HCT116 (cell line): ENCODE measurements at regions not wholly inside any gene's neighbourhood (a gene's known extent, or its start where the extent isn't known, plus 50 kb on each side); places are given as distances from the start of the nearest gene placed in this dataset.

Experiments
- ATAC-seq: fragments of 200-7000 bp; cut with Tn5 transposase; 2 replicates; pipeline ENCODE4 v1.9.1; 2020; ENCODE audit warnings: mild to moderate bottlenecking, moderate library complexity
- BruUV-seq: library from RNA; stranded (reverse); fragments of 400-500 nt; replicated peaks from 2 replicates; lab custom pipeline; 2021; lab: Mats Ljungman, UMichigan
- CTCF ChIA-PET: fragments of 300-600 bp; sonication (Branson Sonifier 250); formaldehyde crosslinking; loops from one replicate; lab custom pipeline; 2021; ENCODE audit warnings: antibody characterized with exemption; lab: Charles Lee
- POLR2A ChIA-PET: fragments of 300-600, 350-600 bp; sonication (Branson Sonifier 250); formaldehyde crosslinking; loops from one replicate; lab custom pipeline; 2021; ENCODE audit warnings: antibody characterized with exemption; lab: Charles Lee
- RAD21 ChIA-PET, 2 experiments: fragments of 300-600 bp; sonication (Branson Sonifier 250); formaldehyde crosslinking; loops; one replicate each; lab custom pipeline; 2023; ENCODE audit warnings: low total read pairs in 2 of 2; ENCODE audit not compliant: uncharacterized antibody in 2 of 2, unreplicated experiment in 2 of 2, low non-redundant PET in 1 of 2; lab: Charles Lee
- DNase-seq: peaks from one replicate; pipeline ENCODE4 v3.0.0-alpha.2; 2010; ENCODE audit warnings: low read depth, low spot score
- H2AFZ ChIP-seq: fragments of 200-600 bp; shearing (Covaris generic), sonication (generic); 2 replicates; pipeline ENCODE4 v1.6.1; 2017; ENCODE audit warnings: low read depth, mixed run types, mixed read lengths, antibody characterized with exemption, low read length; ENCODE audit not compliant: poor library complexity, severe bottlenecking
- H3K27ac ChIP-seq: 2 replicates; pipeline ENCODE4 v1.5.1; 2012; ENCODE audit warnings: low read depth, low read length
- H3K27me3 ChIP-seq: fragments of 200-600 bp; sonication (generic); 2 replicates; pipeline ENCODE4 v1.6.1; 2016; ENCODE audit warnings: mixed run types, low read length, mixed read lengths; ENCODE audit not compliant: insufficient read depth
- H3K36me3 ChIP-seq, 2 experiments: fragments of 200-500 bp in 1 of 2; fragments of 200-600 bp in 1 of 2; sonication (Bioruptor generic) in 1 of 2; sonication (generic) in 1 of 2; 2 replicates each; pipeline versions ENCODE4 v1.5.1 to v1.6.1; 2014 to 2016; ENCODE audit warnings: low read length in 2 of 2, inconsistent platforms in 1 of 2, mixed read lengths in 1 of 2, mixed run types in 1 of 2; ENCODE audit not compliant: insufficient read depth in 2 of 2, control insufficient read depth in 1 of 2
- H3K4me1 ChIP-seq, 2 experiments: fragments of 200-600 bp in 1 of 2; sonication (generic) in 1 of 2; 2 replicates each; pipeline versions ENCODE4 v1.5.1 to v1.6.1; 2012 to 2017; ENCODE audit warnings: low read length in 2 of 2, inconsistent platforms in 1 of 2, mild to moderate bottlenecking in 1 of 2, mixed read lengths in 1 of 2, mixed run types in 1 of 2, moderate library complexity in 1 of 2; ENCODE audit not compliant: insufficient read depth in 2 of 2, control insufficient read depth in 1 of 2
- H3K4me2 ChIP-seq: fragments of 200-600 bp; sonication (generic); 2 replicates; pipeline ENCODE4 v1.6.1; 2017; ENCODE audit warnings: mixed run types, low read length, mixed read lengths
- H3K4me3 ChIP-seq, 2 experiments: fragments of 200-600 bp in 1 of 2; sonication (generic) in 1 of 2; replicated peaks in 1 of 2; 2 replicates each; pipeline ENCODE4 v1.5.1; 2011 to 2016; ENCODE audit warnings: low read length in 2 of 2, control low read depth in 1 of 2, low read depth in 1 of 2, mild to moderate bottlenecking in 1 of 2, mixed read lengths in 1 of 2, mixed run types in 1 of 2
- H3K79me2 ChIP-seq: fragments of 200-600 bp; sonication (generic); 2 replicates; pipeline ENCODE4 v1.6.1; 2017; ENCODE audit warnings: mild to moderate bottlenecking, mixed run types, low read length, moderate library complexity, mixed read lengths; ENCODE audit not compliant: insufficient read depth
- H3K9ac ChIP-seq: fragments of 200-600 bp; sonication (generic); 2 replicates; pipeline ENCODE4 v1.6.1; 2016; ENCODE audit warnings: low read length, mixed read lengths
- H3K9me2 ChIP-seq: fragments of 200-600 bp; sonication (generic), shearing (Covaris generic); 2 replicates; pipeline ENCODE4 v1.6.1; 2017; ENCODE audit warnings: mixed run types, mild to moderate bottlenecking, moderate library complexity; ENCODE audit not compliant: insufficient read depth
- H3K9me3 ChIP-seq, 2 experiments: fragments of 200-500 bp in 1 of 2; fragments of 200-600 bp in 1 of 2; sonication (Bioruptor generic) in 1 of 2; sonication (generic) in 1 of 2; 2 replicates each; pipeline ENCODE4 v1.6.1; 2014 to 2017; ENCODE audit warnings: low read length in 2 of 2, mixed read lengths in 2 of 2, inconsistent platforms in 1 of 2, low read depth in 1 of 2, mild to moderate bottlenecking in 1 of 2, mixed run types in 1 of 2, moderate library complexity in 1 of 2; ENCODE audit not compliant: control insufficient read depth in 1 of 2, insufficient read depth in 1 of 2
- H4K20me1 ChIP-seq: fragments of 200-600 bp; sonication (generic), shearing (Covaris generic); 2 replicates; pipeline ENCODE4 v1.6.1; 2017; ENCODE audit warnings: mixed run types, mild to moderate bottlenecking, moderate library complexity; ENCODE audit not compliant: insufficient read depth
- ATF3 ChIP-seq: IDR thresholded peaks from 2 replicates; pipeline ENCODE4 v1.6.1; 2012
- EZH2phosphoT487 ChIP-seq: fragments of 200-600 bp; IDR thresholded peaks from 2 replicates; pipeline ENCODE4 v1.6.1; 2018; ENCODE audit warnings: antibody characterized with exemption, borderline replicate concordance
- FOSL1 ChIP-seq: IDR thresholded peaks from 2 replicates; pipeline ENCODE4 v1.6.1; 2012; ENCODE audit warnings: low read depth
- JUND ChIP-seq: IDR thresholded peaks from 2 replicates; pipeline ENCODE4 v1.6.1; 2012
- SIN3A ChIP-seq: IDR thresholded peaks from 2 replicates; pipeline ENCODE4 v1.6.1; 2012; ENCODE audit warnings: low read depth
- SRF ChIP-seq: IDR thresholded peaks from 2 replicates; pipeline ENCODE4 v1.6.1; 2012; ENCODE audit warnings: low read depth
- TCF7L2 ChIP-seq: IDR thresholded peaks from 2 replicates; pipeline ENCODE4 v1.7.0; 2011; ENCODE audit warnings: borderline replicate concordance, inconsistent platforms; ENCODE audit not compliant: insufficient read depth, insufficient read length; ENCODE audit errors: extremely low read depth
- YY1 ChIP-seq: IDR thresholded peaks from 2 replicates; pipeline ENCODE4 v1.6.1; 2011; ENCODE audit warnings: low read length, low read depth, moderate library complexity, mild to moderate bottlenecking; ENCODE audit not compliant: insufficient replicate concordance; ENCODE audit errors: extremely low read depth
- ZBTB33 ChIP-seq: IDR thresholded peaks from 2 replicates; pipeline ENCODE4 v1.6.1; 2011; ENCODE audit warnings: mild to moderate bottlenecking, low read length, moderate library complexity; ENCODE audit not compliant: insufficient replicate concordance; ENCODE audit errors: extremely low read depth
- ZNF274 ChIP-seq: fragments of 200-500 bp; sonication (Bioruptor generic); IDR thresholded peaks from 2 replicates; pipeline ENCODE4 v1.6.1; 2014; ENCODE audit warnings: mild to moderate bottlenecking, low read depth, low read length, inconsistent platforms
- intact Hi-C: fragments of 100-400 bp; cut with micrococcal nuclease; formaldehyde crosslinking; loops from 2 replicates; pipeline ENCODE4 v1.10.0; 2022
- TF ChIP-seq, protein P1 (sequence below): IDR thresholded peaks from 2 replicates; pipeline ENCODE4 v1.6.1; 2012; ENCODE audit warnings: low read depth

DNA sequence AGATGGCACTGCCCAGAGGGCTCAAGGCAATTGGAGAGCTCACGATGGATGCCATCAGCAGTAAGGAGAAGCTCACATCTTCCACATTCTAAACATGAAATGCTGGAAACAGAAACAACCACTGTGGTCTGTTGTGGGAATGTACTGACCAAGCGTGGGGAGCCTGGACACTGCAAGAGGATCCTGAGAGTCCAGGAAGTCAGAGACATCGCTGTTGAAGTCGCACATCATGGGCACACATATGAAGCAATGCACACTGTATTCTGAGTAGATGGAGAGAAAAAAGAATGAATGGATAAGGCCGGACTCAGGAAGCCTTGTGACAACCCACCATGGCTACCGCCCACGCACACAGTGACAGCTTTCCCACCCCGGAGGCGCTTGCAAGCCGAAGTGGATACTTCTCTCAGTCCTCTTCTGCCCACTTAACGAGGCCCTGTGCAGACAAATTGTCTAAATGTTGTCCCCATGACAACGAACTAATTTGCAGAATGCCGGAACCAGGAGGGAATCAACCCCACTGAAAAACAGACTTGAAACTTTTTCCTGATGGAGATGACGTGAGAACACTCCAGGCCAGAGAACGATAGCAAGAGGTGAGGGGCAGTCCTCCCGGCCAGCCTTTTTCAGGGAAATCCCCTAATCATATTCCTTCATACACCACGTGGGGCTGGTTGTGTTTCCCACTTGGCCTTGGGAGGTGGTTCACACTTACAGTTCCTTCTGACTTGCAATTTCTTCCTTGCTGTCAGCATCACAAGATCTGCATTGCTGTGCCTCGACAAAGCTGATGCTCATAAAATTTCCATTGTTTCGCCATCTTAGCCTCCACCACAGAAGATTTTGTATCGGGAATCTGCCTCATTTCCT lies 109.6 kb upstream of the SERP2 start:
- Histone ChIP-seq H3K27me3 (no peaks in the 10 kb centered on the region), H3K9me3 (no peaks in the 10 kb centered on the region), H3K79me2 (no peaks in the 10 kb centered on the region), H3K9ac (no peak overlapping the region), H3K4me1 (peaks cover 3 to 14% of the 10 kb centered on the region in 2 experiments; a peak in 2 of 4 replicates), H2AFZ (no peak overlapping the region), H3K9me2 (no peaks in the 10 kb centered on the region), H3K27ac (no peak overlapping the region), H3K4me3 (no peak overlapping the region), H3K36me3 (no peaks in the 10 kb centered on the region), H4K20me1 (no peaks in the 10 kb centered on the region), H3K4me2 (no peak overlapping the region)
- no peak for ATAC-seq
- ChIA-PET RAD21 (no interaction called here), POLR2A (interaction anchor here (1.6 kb wide), 1 partner anchor 173 kb away, joined by 5 read pairs; no protein-coding TSS in a partner anchor), CTCF (no interaction called here)
- DNase-seq, result no peak
- TF ChIP-seq ZNF274, result no peak
- TF ChIP-seq SIN3A, result no peak
- TF ChIP-seq FOSL1, result no peak
- intact Hi-C loops, result no loop called here
- BruUV-seq, result no TSS peak

DNA sequence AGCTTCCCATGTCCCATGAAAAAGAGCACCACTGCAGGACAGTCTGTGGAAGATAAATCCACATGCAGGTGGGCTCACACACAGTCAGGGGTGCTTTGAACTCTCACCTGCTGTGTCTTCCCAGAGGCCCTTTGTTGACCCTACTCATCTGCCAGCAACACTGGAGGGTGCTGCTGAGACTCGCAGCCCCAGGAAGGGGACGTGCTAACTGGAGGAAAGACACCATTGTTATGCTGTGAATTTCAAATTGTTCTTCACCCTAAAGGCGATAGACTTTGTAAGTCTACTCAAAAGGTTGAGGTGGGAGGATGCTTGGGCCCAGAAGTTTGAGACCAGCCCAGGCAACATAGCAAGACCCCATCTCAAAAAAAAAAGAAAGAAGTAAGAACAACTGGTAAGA lies 107.3 kb upstream of the SERP2 start:
- ChIA-PET POLR2A (interaction anchor here (0.6 kb wide), 1 partner anchor 171 kb away, joined by 4 read pairs; no protein-coding TSS in a partner anchor), CTCF (no interaction called here), RAD21 (no interaction called here)
- no peaks in the 10 kb centered on the region for H3K79me2 ChIP-seq
- H3K9me2 ChIP-seq, result no peaks in the 10 kb centered on the region
- H3K9me3 ChIP-seq, result no peaks in the 10 kb centered on the region
- DNase-seq (no peak), ATAC-seq (no peak)
- no peak for TF ChIP-seq JUND
- no peak for TF ChIP-seq ATF3
- no peak for TF ChIP-seq EZH2phosphoT487
- TF ChIP-seq SRF, result no peak
- TF ChIP-seq YY1, result no peak
- TF ChIP-seq, protein P1, sequence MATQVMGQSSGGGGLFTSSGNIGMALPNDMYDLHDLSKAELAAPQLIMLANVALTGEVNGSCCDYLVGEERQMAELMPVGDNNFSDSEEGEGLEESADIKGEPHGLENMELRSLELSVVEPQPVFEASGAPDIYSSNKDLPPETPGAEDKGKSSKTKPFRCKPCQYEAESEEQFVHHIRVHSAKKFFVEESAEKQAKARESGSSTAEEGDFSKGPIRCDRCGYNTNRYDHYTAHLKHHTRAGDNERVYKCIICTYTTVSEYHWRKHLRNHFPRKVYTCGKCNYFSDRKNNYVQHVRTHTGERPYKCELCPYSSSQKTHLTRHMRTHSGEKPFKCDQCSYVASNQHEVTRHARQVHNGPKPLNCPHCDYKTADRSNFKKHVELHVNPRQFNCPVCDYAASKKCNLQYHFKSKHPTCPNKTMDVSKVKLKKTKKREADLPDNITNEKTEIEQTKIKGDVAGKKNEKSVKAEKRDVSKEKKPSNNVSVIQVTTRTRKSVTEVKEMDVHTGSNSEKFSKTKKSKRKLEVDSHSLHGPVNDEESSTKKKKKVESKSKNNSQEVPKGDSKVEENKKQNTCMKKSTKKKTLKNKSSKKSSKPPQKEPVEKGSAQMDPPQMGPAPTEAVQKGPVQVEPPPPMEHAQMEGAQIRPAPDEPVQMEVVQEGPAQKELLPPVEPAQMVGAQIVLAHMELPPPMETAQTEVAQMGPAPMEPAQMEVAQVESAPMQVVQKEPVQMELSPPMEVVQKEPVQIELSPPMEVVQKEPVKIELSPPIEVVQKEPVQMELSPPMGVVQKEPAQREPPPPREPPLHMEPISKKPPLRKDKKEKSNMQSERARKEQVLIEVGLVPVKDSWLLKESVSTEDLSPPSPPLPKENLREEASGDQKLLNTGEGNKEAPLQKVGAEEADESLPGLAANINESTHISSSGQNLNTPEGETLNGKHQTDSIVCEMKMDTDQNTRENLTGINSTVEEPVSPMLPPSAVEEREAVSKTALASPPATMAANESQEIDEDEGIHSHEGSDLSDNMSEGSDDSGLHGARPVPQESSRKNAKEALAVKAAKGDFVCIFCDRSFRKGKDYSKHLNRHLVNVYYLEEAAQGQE, result no peak
- TF ChIP-seq TCF7L2, result no peak
- TF ChIP-seq ZBTB33, result no peak
- no TSS peak for BruUV-seq
- no peaks in the 10 kb centered on the region for H4K20me1 ChIP-seq
- H3K27me3 ChIP-seq, result no peaks in the 10 kb centered on the region
- H2AFZ ChIP-seq, result no peak overlapping the region
- peaks cover 0 to 12% of the 10 kb centered on the region in 2 experiments; a peak in 1 of 4 replicates for H3K4me1 ChIP-seq
- no peak overlapping the region for H3K9ac ChIP-seq
- no peak overlapping the region for H3K4me2 ChIP-seq
- H3K36me3 ChIP-seq, result no peaks in the 10 kb centered on the region
- no peak overlapping the region for H3K4me3 ChIP-seq
- no peak overlapping the region for H3K27ac ChIP-seq
- intact Hi-C loops, result no loop called here
